WTC11 (cell line): ENCODE measurements at regions not wholly inside any gene's neighbourhood (a gene's known extent, or its start where the extent isn't known, plus 50 kb on each side); places are given as distances from the start of the nearest gene placed in this dataset.

Source experiments
- ATAC-seq: fragments of 200-7000 bp; cut with Tn5 transposase; 2 replicates; pipeline ENCODE4 v1.10.0; 2021; ENCODE audit warnings: mild to moderate bottlenecking, moderate library complexity
- CTCF ChIA-PET: fragments of 300-600 bp; sonication (Branson Sonifier 250); formaldehyde crosslinking; loops from one replicate; lab custom pipeline; 2021; ENCODE audit warnings: antibody characterized with exemption; lab: Charles Lee
- POLR2A ChIA-PET: fragments of 350-600 bp; sonication (Branson Sonifier 250); formaldehyde crosslinking; loops from one replicate; lab custom pipeline; 2021; ENCODE audit warnings: antibody characterized with exemption; lab: Charles Lee
- DNase-seq: peaks from one replicate; pipeline ENCODE4 v3.0.0; 2021; ENCODE audit warnings: low spot score
- H3K27ac Mint-ChIP-seq: 2 replicates; pipeline ENCODE4 v1.8.0; 2021; ENCODE audit warnings: mixed read lengths
- H3K27me3 Mint-ChIP-seq: 2 replicates; pipeline ENCODE4 v1.8.0; 2021; ENCODE audit warnings: low read depth, mild to moderate bottlenecking, moderate library complexity, mixed read lengths
- H3K36me3 Mint-ChIP-seq: 2 replicates; pipeline ENCODE4 v1.8.0; 2021; ENCODE audit warnings: mixed read lengths
- H3K4me1 Mint-ChIP-seq: 2 replicates; pipeline ENCODE4 v1.8.0; 2022; ENCODE audit warnings: mixed read lengths
- H3K4me3 Mint-ChIP-seq: 2 replicates; pipeline ENCODE4 v1.8.0; 2021; ENCODE audit warnings: mild to moderate bottlenecking, moderate library complexity, mixed read lengths
- H3K9me3 Mint-ChIP-seq: 2 replicates; pipeline ENCODE4 v1.8.0; 2021; ENCODE audit warnings: mixed read lengths
- CBFB ChIP-seq: sonication (generic); formaldehyde crosslinking; IDR thresholded peaks from 2 replicates; pipeline ENCODE4 v1.8.1; 2022; ENCODE audit warnings: mild to moderate bottlenecking, low read depth, missing genetic modification reagents
- EMX1 ChIP-seq: fragments of 250-450 bp; sonication (Bioruptor Pico); IDR thresholded peaks from 2 replicates; pipeline ENCODE4 v1.8.0; 2021; ENCODE audit warnings: mild to moderate bottlenecking
- GTF2I ChIP-seq: fragments of 250-450 bp; sonication (Bioruptor Pico); conservative IDR thresholded peaks from 2 replicates; pipeline ENCODE4 v1.4.0; 2021; ENCODE audit warnings: mild to moderate bottlenecking
- HMGXB4 ChIP-seq: sonication (generic); formaldehyde crosslinking; IDR thresholded peaks from 2 replicates; pipeline ENCODE4 v1.8.1; 2023; ENCODE audit warnings: mild to moderate bottlenecking, moderate library complexity, missing genetic modification reagents
- KAT7 ChIP-seq: sonication (generic); formaldehyde crosslinking; IDR thresholded peaks from 2 replicates; pipeline ENCODE4 v1.8.1; 2023; ENCODE audit warnings: missing genetic modification reagents, mild to moderate bottlenecking, borderline replicate concordance
- MYBL2 ChIP-seq: sonication (generic); formaldehyde crosslinking; IDR thresholded peaks from 2 replicates; pipeline ENCODE4 v1.8.1; 2023; ENCODE audit warnings: mild to moderate bottlenecking, moderate library complexity, missing genetic modification reagents
- NFATC4 ChIP-seq: fragments of 250-450 bp; sonication (Bioruptor Pico); IDR thresholded peaks from 2 replicates; pipeline ENCODE4 v1.9.0; 2021; ENCODE audit warnings: mild to moderate bottlenecking
- NFE2L1 ChIP-seq: sonication (generic); formaldehyde crosslinking; IDR thresholded peaks from 2 replicates; pipeline ENCODE4 v1.8.1; 2023; ENCODE audit warnings: missing genetic modification reagents
- NR1H2 ChIP-seq: sonication (generic); formaldehyde crosslinking; IDR thresholded peaks from 2 replicates; pipeline ENCODE4 v1.9.0; 2021; ENCODE audit warnings: mild to moderate bottlenecking, moderate library complexity, missing genetic modification reagents
- PRDM15 ChIP-seq: sonication (generic); formaldehyde crosslinking; IDR thresholded peaks from 2 replicates; pipeline ENCODE4 v1.8.0; 2022; ENCODE audit warnings: missing genetic modification reagents
- SMAD4 ChIP-seq: sonication (generic); formaldehyde crosslinking; IDR thresholded peaks from 2 replicates; pipeline ENCODE4 v1.8.0; 2022; ENCODE audit warnings: mild to moderate bottlenecking, missing genetic modification reagents
- SOX15 ChIP-seq: fragments of 250-450 bp; sonication (Bioruptor Pico); IDR thresholded peaks from 2 replicates; pipeline ENCODE4 v1.9.0; 2021; ENCODE audit warnings: mild to moderate bottlenecking
- SP1 ChIP-seq: sonication (generic); formaldehyde crosslinking; conservative IDR thresholded peaks from 2 replicates; pipeline ENCODE4 v1.8.1; 2022; ENCODE audit warnings: missing genetic modification reagents
- STAT6 ChIP-seq: sonication (generic); formaldehyde crosslinking; conservative IDR thresholded peaks from 2 replicates; pipeline ENCODE4 v1.8.1; 2023; ENCODE audit warnings: mild to moderate bottlenecking, low read depth, missing genetic modification reagents, moderate library complexity
- TP53 ChIP-seq: sonication (generic); formaldehyde crosslinking; IDR thresholded peaks from 2 replicates; pipeline ENCODE4 v1.8.1; 2023; ENCODE audit warnings: mild to moderate bottlenecking, missing genetic modification reagents
- ZBTB21 ChIP-seq: sonication (generic); formaldehyde crosslinking; IDR thresholded peaks from 2 replicates; pipeline ENCODE4 v1.8.1; 2023; ENCODE audit warnings: mild to moderate bottlenecking, missing genetic modification reagents, borderline replicate concordance
- ZNF232 ChIP-seq: sonication (generic); formaldehyde crosslinking; IDR thresholded peaks from 2 replicates; pipeline ENCODE4 v1.8.0; 2022; ENCODE audit warnings: mild to moderate bottlenecking, missing genetic modification reagents
- ZNF416 ChIP-seq: fragments of 250-450 bp; sonication (Bioruptor Pico); IDR thresholded peaks from 2 replicates; pipeline ENCODE4 v1.9.0; 2021; ENCODE audit warnings: mild to moderate bottlenecking, inconsistent platforms
- TF ChIP-seq, protein P1 (sequence below): sonication (generic); formaldehyde crosslinking; IDR thresholded peaks from 2 replicates; pipeline ENCODE4 v1.8.0; 2022; ENCODE audit warnings: mild to moderate bottlenecking, missing genetic modification reagents

DNA sequence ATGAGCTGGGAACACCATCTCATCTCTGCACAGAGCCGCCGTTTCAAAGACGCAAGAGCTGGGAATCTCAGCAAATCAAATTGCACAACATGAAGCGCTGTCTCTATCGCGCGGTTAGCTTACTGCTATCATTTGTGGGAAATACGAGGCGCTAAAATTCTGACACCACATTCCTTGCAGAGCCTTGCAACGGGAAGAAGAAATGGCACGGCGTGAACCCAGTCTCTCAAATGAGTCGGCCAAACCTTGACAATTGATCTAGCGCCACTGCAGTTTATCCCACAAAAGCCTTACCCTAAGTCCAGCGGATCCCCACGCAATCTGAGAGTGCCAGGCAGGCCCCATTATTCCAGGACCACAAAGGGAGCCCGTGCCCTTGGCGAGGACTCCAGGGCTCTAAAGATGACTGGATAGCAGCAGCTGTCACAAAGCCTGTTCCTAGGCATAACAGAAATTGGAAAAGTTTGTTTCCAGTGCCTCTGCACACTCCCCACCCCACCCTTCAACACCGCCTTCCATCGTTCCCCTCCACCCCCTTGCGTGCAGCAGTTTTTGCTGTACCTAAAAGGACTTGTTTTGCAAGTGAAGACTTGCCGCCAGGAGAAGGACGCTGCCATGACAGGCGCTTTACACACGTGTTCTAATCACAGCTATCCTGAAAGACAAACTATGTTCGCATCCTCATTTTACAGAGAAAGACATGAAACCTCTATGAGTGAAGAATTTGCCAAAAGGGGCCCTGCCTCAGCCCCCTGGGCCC is 252.4 kb downstream of the EIPR1 start (continued):
- TF ChIP-seq PRDM15, result no peak

DNA sequence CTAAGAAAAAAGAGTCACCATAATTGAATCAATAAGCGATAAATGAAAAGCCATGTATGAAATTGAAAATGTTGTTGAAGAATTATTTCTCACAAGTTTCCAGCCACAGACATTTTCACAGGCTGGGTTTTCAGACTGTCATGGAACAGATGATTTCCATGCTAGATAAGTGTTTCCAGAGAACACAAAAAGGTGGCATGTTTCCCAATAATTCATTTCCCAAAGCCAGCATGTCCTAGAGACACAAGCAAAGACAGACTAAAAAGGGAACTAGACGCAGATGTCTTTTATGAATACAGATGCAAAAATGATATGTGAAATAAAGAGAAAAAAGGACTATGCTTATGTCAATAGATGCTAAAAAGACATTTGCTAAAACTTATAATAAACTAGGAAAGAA is 255.1 kb downstream of the EIPR1 start:
- ATAC-seq (no peak), DNase-seq (no peak)
- Mint-ChIP-seq H3K9me3 (no peaks in the 10 kb centered on the region), H3K36me3 (no peaks in the 10 kb centered on the region), H3K27ac (no peak overlapping the region), H3K27me3 (no peaks in the 10 kb centered on the region; the same call in 1 of the 2 replicates), H3K4me3 (no peak overlapping the region), H3K4me1 (peaks cover 11% of the 10 kb centered on the region)
- ChIA-PET CTCF (no interaction called here), POLR2A (interaction anchor here (0.6 kb wide), 1 partner anchor 257 kb away, joined by 3 read pairs; no protein-coding TSS in a partner anchor)
- TF ChIP-seq EMX1 (CRISPR knock-in tag) (no peak), ZBTB21 (CRISPR knock-in tag) (no peak), ZNF232 (CRISPR knock-in tag) (no peak), TP53 (CRISPR knock-in tag) (no peak), STAT6 (CRISPR knock-in tag) (no peak), GTF2I (CRISPR knock-in tag) (no peak), NFATC4 (CRISPR knock-in tag) (no peak), SOX15 (CRISPR knock-in tag) (no peak), SMAD4 (CRISPR knock-in tag) (no peak), HMGXB4 (no peak), MYBL2 (no peak), ZNF416 (CRISPR knock-in tag) (no peak), KAT7 (CRISPR knock-in tag) (no peak), CBFB (CRISPR knock-in tag) (no peak), SP1 (CRISPR knock-in tag) (no peak), NFE2L1 (CRISPR knock-in tag) (no peak), PRDM15 (no peak), NR1H2 (CRISPR knock-in tag) (no peak)
- TF ChIP-seq, protein P1, sequence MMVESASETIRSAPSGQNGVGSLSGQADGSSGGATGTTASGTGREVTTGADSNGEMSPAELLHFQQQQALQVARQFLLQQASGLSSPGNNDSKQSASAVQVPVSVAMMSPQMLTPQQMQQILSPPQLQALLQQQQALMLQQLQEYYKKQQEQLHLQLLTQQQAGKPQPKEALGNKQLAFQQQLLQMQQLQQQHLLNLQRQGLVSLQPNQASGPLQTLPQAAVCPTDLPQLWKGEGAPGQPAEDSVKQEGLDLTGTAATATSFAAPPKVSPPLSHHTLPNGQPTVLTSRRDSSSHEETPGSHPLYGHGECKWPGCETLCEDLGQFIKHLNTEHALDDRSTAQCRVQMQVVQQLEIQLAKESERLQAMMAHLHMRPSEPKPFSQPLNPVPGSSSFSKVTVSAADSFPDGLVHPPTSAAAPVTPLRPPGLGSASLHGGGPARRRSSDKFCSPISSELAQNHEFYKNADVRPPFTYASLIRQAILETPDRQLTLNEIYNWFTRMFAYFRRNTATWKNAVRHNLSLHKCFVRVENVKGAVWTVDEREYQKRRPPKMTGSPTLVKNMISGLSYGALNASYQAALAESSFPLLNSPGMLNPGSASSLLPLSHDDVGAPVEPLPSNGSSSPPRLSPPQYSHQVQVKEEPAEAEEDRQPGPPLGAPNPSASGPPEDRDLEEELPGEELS (CRISPR knock-in tag), result no peak
